Left lung (tissue), 4 donors: ENCODE measurements at regions not wholly inside any gene's neighbourhood (a gene's known extent, or its start where the extent isn't known, plus 50 kb on each side); places are given as distances from the start of the nearest gene placed in this dataset.

Experiments used
- ATAC-seq: fragments of 200-7000 bp; cut with Tn5 transposase; one replicate; pipeline ENCODE4 v1.9.1; 2020; ENCODE audit warnings: moderate library complexity
- DNase-seq, 4 donors: peaks; one replicate each; pipeline ENCODE4 v3.0.0-alpha.2; 2013 to 2020
- H3K27ac ChIP-seq, 2 donors: fragments of 200-600 bp; sonication (generic) in 1 of 2; one replicate each; pipeline versions ENCODE4 v1.5.0 to v1.8.0; 2020 to 2021
- H3K27me3 ChIP-seq, 2 donors: fragments of 200-600 bp; sonication (generic) in 1 of 2; one replicate each; pipeline versions ENCODE4 v1.5.0 to v1.8.0; 2020 to 2021
- H3K36me3 ChIP-seq, 2 donors: fragments of 200-600 bp; sonication (generic) in 1 of 2; one replicate each; pipeline versions ENCODE4 v1.5.0 to v1.8.0; 2020 to 2021
- H3K4me1 ChIP-seq, 2 donors: fragments of 200-600 bp; one replicate each; pipeline ENCODE4 v1.8.0; 2021
- H3K4me3 ChIP-seq, 2 donors: fragments of 200-600 bp; sonication (generic) in 1 of 2; one replicate each; pipeline versions ENCODE4 v1.5.0 to v1.8.0; 2020 to 2021; ENCODE audit warnings: mild to moderate bottlenecking in 1 of 2
- H3K9me3 ChIP-seq, 2 donors: fragments of 200-600 bp; sonication (generic) in 1 of 2; one replicate each; pipeline versions ENCODE4 v1.5.0 to v1.8.0; 2020 to 2021
- intact Hi-C, 2 donors: fragments of 100-400 bp; cut with DNase I; formaldehyde crosslinking; loops; one replicate each; pipeline versions ENCODE4 v1.11.2 to v1.14.2; 2022
- TF ChIP-seq, protein P1 (sequence below), 2 donors: fragments of 200-600 bp; sonication (generic) in 1 of 2; IDR thresholded peaks; one replicate each; pipeline versions ENCODE4 v1.5.0 to v1.8.0; 2021; ENCODE audit warnings: antibody characterized with exemption in 2 of 2
- donor health status: DM: no; HTN: yes; CAD: no.
- donor health status: DM: no; HTN: no; CAD: no.

DNA sequence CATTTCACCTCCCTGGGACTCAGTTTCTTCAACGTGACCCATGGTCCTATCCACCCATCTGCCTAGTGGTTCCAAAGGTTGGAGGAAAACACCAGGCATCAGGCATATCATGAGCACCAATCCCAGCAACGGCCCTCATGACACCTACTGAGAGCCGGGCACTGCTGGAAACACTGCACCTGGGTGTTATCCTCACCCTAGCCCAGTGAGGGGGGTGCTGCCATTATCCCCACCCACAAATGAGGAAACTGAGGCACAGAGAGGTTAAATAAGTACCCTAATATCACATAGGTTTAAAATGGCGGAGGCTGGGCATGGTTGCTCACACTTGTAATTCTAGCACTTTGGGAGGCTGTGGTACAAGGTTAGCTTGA lies 206.9 kb downstream of the MATN1 start:
- ATAC-seq (no peak), DNase-seq (no peak)
- no peaks in the 10 kb centered on the region for H3K36me3 ChIP-seq
- intact Hi-C loops, result no loop called here
- H3K9me3 ChIP-seq, result no peaks in the 10 kb centered on the region
- TF ChIP-seq, protein P1, sequence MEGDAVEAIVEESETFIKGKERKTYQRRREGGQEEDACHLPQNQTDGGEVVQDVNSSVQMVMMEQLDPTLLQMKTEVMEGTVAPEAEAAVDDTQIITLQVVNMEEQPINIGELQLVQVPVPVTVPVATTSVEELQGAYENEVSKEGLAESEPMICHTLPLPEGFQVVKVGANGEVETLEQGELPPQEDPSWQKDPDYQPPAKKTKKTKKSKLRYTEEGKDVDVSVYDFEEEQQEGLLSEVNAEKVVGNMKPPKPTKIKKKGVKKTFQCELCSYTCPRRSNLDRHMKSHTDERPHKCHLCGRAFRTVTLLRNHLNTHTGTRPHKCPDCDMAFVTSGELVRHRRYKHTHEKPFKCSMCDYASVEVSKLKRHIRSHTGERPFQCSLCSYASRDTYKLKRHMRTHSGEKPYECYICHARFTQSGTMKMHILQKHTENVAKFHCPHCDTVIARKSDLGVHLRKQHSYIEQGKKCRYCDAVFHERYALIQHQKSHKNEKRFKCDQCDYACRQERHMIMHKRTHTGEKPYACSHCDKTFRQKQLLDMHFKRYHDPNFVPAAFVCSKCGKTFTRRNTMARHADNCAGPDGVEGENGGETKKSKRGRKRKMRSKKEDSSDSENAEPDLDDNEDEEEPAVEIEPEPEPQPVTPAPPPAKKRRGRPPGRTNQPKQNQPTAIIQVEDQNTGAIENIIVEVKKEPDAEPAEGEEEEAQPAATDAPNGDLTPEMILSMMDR (IDR thresholded peaks at IDR 0.05), result no peak
- H3K27me3 ChIP-seq, result peaks cover 0 to 33% of the 10 kb centered on the region in 2 donors
- H3K27ac ChIP-seq, result no peak overlapping the region
- no peak overlapping the region for H3K4me3 ChIP-seq
- no peaks in the 10 kb centered on the region for H3K4me1 ChIP-seq

DNA sequence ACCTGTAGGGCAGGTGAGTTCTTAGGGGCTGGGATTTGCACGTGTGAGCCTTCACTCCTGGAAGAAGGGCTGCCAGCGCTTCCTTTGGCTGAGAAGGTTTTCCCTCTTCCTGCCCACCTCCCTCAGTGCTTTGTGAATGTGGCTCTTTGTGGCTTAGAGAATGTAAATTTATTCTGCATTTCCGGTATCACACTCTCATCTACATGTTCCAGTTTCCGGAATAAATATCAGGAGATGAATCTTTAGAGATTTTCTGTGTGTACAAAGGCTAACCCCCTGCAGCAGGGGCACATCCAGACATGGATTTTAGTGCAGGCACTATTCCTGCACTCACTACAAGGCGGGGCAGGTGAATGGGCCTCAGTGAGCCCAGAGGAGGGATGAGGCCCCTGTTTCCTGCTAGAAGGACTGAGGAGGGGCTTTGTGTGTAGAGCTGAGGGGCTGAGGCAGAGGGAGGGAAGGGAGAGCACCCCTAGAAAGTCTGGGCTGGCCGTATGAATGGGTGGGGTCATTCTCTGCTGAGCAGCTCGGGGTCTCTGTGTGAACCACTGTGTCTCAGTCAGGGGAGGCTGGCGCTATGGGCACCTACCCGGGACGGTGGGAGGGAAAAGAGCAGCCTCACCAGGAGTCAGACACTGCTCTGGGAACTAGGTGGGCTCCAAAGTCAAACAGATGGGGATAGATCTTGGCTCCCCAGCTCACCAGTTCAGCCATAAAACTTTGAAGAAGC lies 207.5 kb downstream of the MATN1 start:
- no peaks in the 10 kb centered on the region for H3K36me3 ChIP-seq
- TF ChIP-seq, protein P1 (IDR thresholded peaks at IDR 0.05), result no peak

DNA sequence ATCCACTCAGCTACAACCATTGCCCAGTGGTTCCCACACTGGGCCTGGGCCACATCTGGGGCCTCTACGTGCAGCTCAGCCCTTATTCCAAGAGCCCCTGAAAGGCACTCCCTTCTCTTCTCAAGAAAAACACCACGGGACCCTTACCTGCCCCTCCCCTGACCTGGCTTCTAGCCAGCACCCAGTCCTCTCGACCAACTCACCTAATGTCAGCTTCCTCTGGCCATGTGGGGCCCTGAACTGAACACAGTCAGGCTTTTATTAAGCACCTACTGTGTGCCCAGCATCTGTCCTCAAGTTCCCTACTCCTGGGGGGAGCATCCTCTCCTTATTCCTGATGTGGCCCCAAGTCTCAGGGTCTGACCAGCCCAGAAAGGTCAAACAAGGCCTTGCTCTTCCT lies 208.4 kb downstream of the MATN1 start:
- ATAC-seq, result no peak
- intact Hi-C loops, result no loop called here
- Histone ChIP-seq H3K27ac (no peak overlapping the region), H3K27me3 (peaks cover 0 to 46% of the 10 kb centered on the region in 2 donors), H3K4me3 (no peak overlapping the region), H3K36me3 (no peaks in the 10 kb centered on the region), H3K4me1 (no peaks in the 10 kb centered on the region), H3K9me3 (no peaks in the 10 kb centered on the region)
- TF ChIP-seq, protein P1 (IDR thresholded peaks at IDR 0.05), result no peak
- no peak for DNase-seq

More for the DNA sequence above, 207.5 kb downstream of the MATN1 start:
- intact Hi-C loops, result no loop called here
- Histone ChIP-seq H3K4me1 (no peaks in the 10 kb centered on the region), H3K4me3 (no peak overlapping the region), H3K27me3 (peaks cover 0 to 39% of the 10 kb centered on the region in 2 donors), H3K9me3 (no peaks in the 10 kb centered on the region), H3K27ac (no peak overlapping the region)
- no peak for ATAC-seq
- no peak for DNase-seq

DNA sequence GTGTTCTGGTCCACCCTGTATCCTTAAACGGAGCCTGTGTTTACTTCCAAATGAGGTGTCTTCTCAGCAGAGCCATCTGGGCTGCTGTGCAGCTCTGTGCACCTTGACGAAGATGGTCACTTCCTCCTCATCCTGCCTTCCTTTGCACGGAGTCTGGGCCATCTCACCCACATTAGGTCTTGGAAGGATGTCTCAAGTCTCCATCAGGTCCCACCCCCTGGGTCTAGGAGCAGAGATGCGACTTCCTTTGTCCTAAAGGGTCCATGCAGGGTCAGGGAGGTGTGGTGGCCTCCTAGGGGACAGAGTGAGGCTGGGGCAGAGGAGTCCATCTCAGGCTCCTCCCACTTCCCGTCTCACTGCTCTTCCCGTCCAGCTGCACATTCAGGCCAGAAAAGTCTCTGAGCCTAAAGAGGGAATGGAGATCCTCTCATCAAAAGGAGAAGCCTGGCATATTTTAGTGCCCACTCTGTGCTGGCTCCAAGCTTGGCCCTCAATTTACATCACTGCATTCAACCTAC lies 209.2 kb downstream of the MATN1 start:
- Histone ChIP-seq H3K9me3 (no peaks in the 10 kb centered on the region), H3K27ac (no peak overlapping the region), H3K4me1 (no peaks in the 10 kb centered on the region), H3K4me3 (no peak overlapping the region), H3K27me3 (peaks cover 0 to 51% of the 10 kb centered on the region in 2 donors), H3K36me3 (no peaks in the 10 kb centered on the region)
- ATAC-seq, result no peak
- no peak for DNase-seq
- intact Hi-C loops, result no loop called here
- TF ChIP-seq, protein P1 (IDR thresholded peaks at IDR 0.05), result no peak

DNA sequence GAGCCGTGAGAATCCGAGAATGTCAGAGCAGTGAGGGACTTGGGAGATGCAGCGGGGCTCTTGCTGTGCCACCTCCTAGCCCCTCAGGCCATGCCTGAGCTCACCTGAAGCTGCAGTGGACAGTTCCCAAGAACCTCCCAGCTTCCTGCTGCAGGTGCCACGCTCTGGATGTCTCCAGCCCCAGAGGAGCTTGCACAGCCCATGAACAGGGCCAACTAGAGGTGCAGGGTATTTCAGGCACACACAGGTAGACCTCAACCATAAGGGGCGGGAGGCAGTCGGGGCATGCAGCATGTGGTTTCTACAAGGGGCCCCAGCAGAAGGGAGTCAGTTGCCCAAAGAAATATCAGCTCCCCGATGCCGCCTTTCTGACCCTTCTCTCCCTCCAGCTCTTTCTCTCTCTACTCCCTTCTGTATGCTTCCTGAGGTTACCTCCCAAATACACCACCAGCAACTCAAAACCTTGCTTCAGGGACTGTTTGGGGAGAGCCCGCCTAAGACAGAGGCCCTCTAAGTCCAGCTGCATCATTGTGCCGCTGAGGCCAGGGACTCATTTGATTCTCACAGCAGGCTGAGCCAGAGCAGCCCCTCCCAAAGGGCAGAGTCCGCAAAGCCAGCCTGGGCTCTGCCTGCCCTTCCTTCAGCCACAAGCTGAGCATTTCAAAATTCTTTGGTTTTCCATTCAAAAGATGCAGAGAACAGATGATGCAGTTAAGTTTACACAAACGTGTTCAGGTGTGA lies 209.8 kb downstream of the MATN1 start:
- Histone ChIP-seq H3K4me1 (no peaks in the 10 kb centered on the region), H3K27ac (no peak overlapping the region), H3K4me3 (no peak overlapping the region), H3K9me3 (no peaks in the 10 kb centered on the region), H3K36me3 (no peaks in the 10 kb centered on the region), H3K27me3 (peaks cover 0 to 57% of the 10 kb centered on the region in 2 donors)
- TF ChIP-seq, protein P1 (IDR thresholded peaks at IDR 0.05), result no peak
- intact Hi-C loops, result no loop called here
- no peak for ATAC-seq
- no peak for DNase-seq
